Brain microvascular endothelial cell (primary cell): ENCODE measurements at regions not wholly inside any gene's neighbourhood (a gene's known extent, or its start where the extent isn't known, plus 50 kb on each side); places are given as distances from the start of the nearest gene placed in this dataset.

Source experiments
- DNase-seq: peaks from one replicate; pipeline ENCODE4 v3.0.0-alpha.2; 2020
- H3K27ac ChIP-seq: fragments of 250-450 bp; sonication (Bioruptor Pico); 2 replicates; pipeline ENCODE4 v1.5.1; 2020; ENCODE audit warnings: mild to moderate bottlenecking, moderate library complexity
- H3K27me3 ChIP-seq: fragments of 250-450 bp; sonication (Bioruptor Pico); replicated peaks from 2 replicates; pipeline ENCODE4 v1.5.1; 2020; ENCODE audit warnings: mild to moderate bottlenecking
- H3K36me3 ChIP-seq: fragments of 250-450 bp; sonication (Bioruptor Pico); replicated peaks from 2 replicates; pipeline ENCODE4 v1.5.1; 2020; ENCODE audit warnings: mild to moderate bottlenecking
- H3K4me3 ChIP-seq: 2 replicates; pipeline ENCODE4 v1.5.1; 2011; ENCODE audit warnings: low read depth, mild to moderate bottlenecking, control low read depth, low read length, moderate library complexity
- CTCF ChIP-seq: IDR thresholded peaks from 2 replicates; pipeline ENCODE4 v1.5.1; 2011; ENCODE audit warnings: low read depth, mild to moderate bottlenecking, moderate library complexity, low read length, control low read depth, inconsistent platforms; ENCODE audit errors: missing control alignments
- in situ Hi-C: cut with HindIII; loops from 2 replicates; pipeline ENCODE4 v1.10.0; 2017; ENCODE audit warnings: low sequenced_read_pairs, low pct_ligation_motif_present

- Histone ChIP-seq H3K27me3 (no peaks in the 10 kb centered on the region), H3K27ac (no peak overlapping the region), H3K4me3 (no peak overlapping the region), H3K36me3 (no peaks in the 10 kb centered on the region)
- no peak for TF ChIP-seq CTCF
- in situ Hi-C loops = no loop called here
- no peak for DNase-seq
Measured at GRCh38 chr4:159828687-159829086, 725.8 kb downstream of the RAPGEF2 start.

GRCh38 chr4:159829184-159829583 lies 726.3 kb downstream of the RAPGEF2 start:
- in situ Hi-C loops = no loop called here
- no peak for DNase-seq
- no peak overlapping the region for H3K4me3 ChIP-seq

GRCh38 chr4:159837071-159837470 lies 734.2 kb downstream of the RAPGEF2 start:
- no peak for TF ChIP-seq CTCF
- H3K27me3 ChIP-seq = no peaks in the 10 kb centered on the region
- DNase-seq = no peak
- H3K27ac ChIP-seq = no peak overlapping the region
- in situ Hi-C loops = no loop called here
- H3K4me3 ChIP-seq = no peak overlapping the region
- no peaks in the 10 kb centered on the region for H3K36me3 ChIP-seq

More at GRCh38 chr4:159829184-159829583, 726.3 kb downstream of the RAPGEF2 start:
- Histone ChIP-seq H3K27ac (no peak overlapping the region), H3K27me3 (no peaks in the 10 kb centered on the region), H3K36me3 (no peaks in the 10 kb centered on the region)
- no peak for TF ChIP-seq CTCF

- H3K27ac ChIP-seq = no peak overlapping the region
- no peaks in the 10 kb centered on the region for H3K36me3 ChIP-seq
- DNase-seq = no peak
- in situ Hi-C loops = no loop called here
- TF ChIP-seq CTCF = no peak
- no peaks in the 10 kb centered on the region for H3K27me3 ChIP-seq
- no peak overlapping the region for H3K4me3 ChIP-seq
Measured at GRCh38 chr4:159855731-159856130, 752.9 kb downstream of the RAPGEF2 start.

- Histone ChIP-seq H3K27me3 (no peaks in the 10 kb centered on the region), H3K27ac (no peak overlapping the region), H3K36me3 (no peaks in the 10 kb centered on the region), H3K4me3 (no peak overlapping the region)
- no peak for DNase-seq
- in situ Hi-C loops = no loop called here
- TF ChIP-seq CTCF = no peak
Measured at GRCh38 chr4:159856451-159856850, 753.6 kb downstream of the RAPGEF2 start.

- Histone ChIP-seq H3K27ac (no peak overlapping the region), H3K4me3 (no peak overlapping the region), H3K27me3 (no peaks in the 10 kb centered on the region), H3K36me3 (no peaks in the 10 kb centered on the region)
- in situ Hi-C loops = no loop called here
- TF ChIP-seq CTCF = no peak
- DNase-seq = no peak
Measured at GRCh38 chr4:159859656-159860148, 756.8 kb downstream of the RAPGEF2 start.
